GM21360 (cell line): ENCODE measurements at regions not wholly inside any gene's neighbourhood (a gene's known extent, or its start where the extent isn't known, plus 50 kb on each side); places are given as distances from the start of the nearest gene placed in this dataset.
A peak's percentile ranks its signal among the peaks of the same experiment; 100 is the strongest.
"Not testable (repeated sequence)": the region's sequence is repeated elsewhere in the genome, so short reads cannot be mapped to it uniquely, and the experiment has no call there.

ENCODE experiments used
- ATAC-seq: cut with Tn5 transposase; IDR thresholded peaks from one replicate; pipeline ENCODE4 v1.9.1; 2021; ENCODE audit warnings: mild to moderate bottlenecking, moderate library complexity; ENCODE audit not compliant: unreplicated experiment

GRCh38 chr22:22296047-22296446 is 51.5 kb downstream of the VPREB1 start:
- not testable (repeated sequence) for ATAC-seq

- ATAC-seq, result not testable (repeated sequence)
Observed at GRCh38 chr22:22297159-22297793, 52.7 kb downstream of the VPREB1 start.

- peak; percentile 91 for ATAC-seq
Observed at GRCh38 chr22:22297794-22298653, 53.4 kb downstream of the VPREB1 start.

- not testable (repeated sequence) for ATAC-seq
Observed at GRCh38 chr22:22298654-22299009, 54.0 kb downstream of the VPREB1 start.

- ATAC-seq, result not testable (repeated sequence)
Observed at GRCh38 chr22:22300511-22300910, 55.9 kb downstream of the VPREB1 start.

GRCh38 chr22:22300946-22301345 is 56.4 kb downstream of the VPREB1 start:
- ATAC-seq, result not testable (repeated sequence)

- ATAC-seq, result no peak
Observed at GRCh38 chr22:22316589-22316988, 72.0 kb downstream of the VPREB1 start.

GRCh38 chr22:22318723-22319465 is 74.3 kb downstream of the VPREB1 start:
- no peak for ATAC-seq

GRCh38 chr22:22321743-22322611 is 77.4 kb downstream of the VPREB1 start:
- ATAC-seq, result peak; percentile 81

- ATAC-seq, result no peak
Observed at GRCh38 chr22:22322792-22323191, 78.2 kb downstream of the VPREB1 start.

GRCh38 chr22:22327723-22328122 is 83.1 kb downstream of the VPREB1 start:
- ATAC-seq, result no peak

- no peak for ATAC-seq
Observed at GRCh38 chr22:22329792-22330191, 85.2 kb downstream of the VPREB1 start.

GRCh38 chr22:22335640-22336039 is 91.1 kb downstream of the VPREB1 start:
- ATAC-seq, result not testable (repeated sequence)

GRCh38 chr22:22336333-22336732 is 91.7 kb downstream of the VPREB1 start:
- ATAC-seq, result not testable (repeated sequence)

- ATAC-seq, result not testable (repeated sequence)
Observed at GRCh38 chr22:22338778-22339177, 94.2 kb downstream of the VPREB1 start.

- no peak for ATAC-seq
Observed at GRCh38 chr22:22341736-22342135, 97.2 kb downstream of the VPREB1 start.

GRCh38 chr22:22342697-22343580 is 98.4 kb downstream of the VPREB1 start:
- ATAC-seq, result no peak

GRCh38 chr22:22343581-22344296 is 99.2 kb downstream of the VPREB1 start:
- ATAC-seq, result no peak

GRCh38 chr22:22344430-22344829 is 99.8 kb downstream of the VPREB1 start:
- ATAC-seq, result no peak
